CD8-positive, alpha-beta memory T cell (primary cell): ENCODE measurements at regions not wholly inside any gene's neighbourhood (a gene's known extent, or its start where the extent isn't known, plus 50 kb on each side); places are given as distances from the start of the nearest gene placed in this dataset.
"Not testable (repeated sequence)": the region's sequence is repeated elsewhere in the genome, so short reads cannot be mapped to it uniquely, and the experiment has no call there.

ENCODE experiments used
- CTCF ChIA-PET: fragments of 350-600 bp; sonication (Branson Sonifier 250); formaldehyde crosslinking; loops from one replicate; lab custom pipeline; 2021; ENCODE audit warnings: antibody characterized with exemption; lab: Charles Lee
- POLR2A ChIA-PET: fragments of 350-600 bp; sonication (Branson Sonifier 250); formaldehyde crosslinking; loops from one replicate; lab custom pipeline; 2021; ENCODE audit warnings: antibody characterized with exemption; lab: Charles Lee
- DNase-seq, 5 donors: peaks; one replicate each; pipeline versions ENCODE4 v3.0.0 to v3.0.0-alpha.2; 2020 to 2022; ENCODE audit warnings: mixed read lengths in 1 of 5
- H3K27ac ChIP-seq: one replicate; pipeline ENCODE4 v1.7.0; 2013; ENCODE audit warnings: low read depth, mild to moderate bottlenecking, low read length, moderate library complexity
- H3K27me3 ChIP-seq: 2 replicates; pipeline ENCODE4 v1.7.0; 2013; ENCODE audit warnings: low read length, mild to moderate bottlenecking; ENCODE audit not compliant: insufficient read depth, poor library complexity, severe bottlenecking
- H3K36me3 ChIP-seq: 2 replicates; pipeline ENCODE4 v1.7.0; 2013; ENCODE audit warnings: mild to moderate bottlenecking, low read length, moderate library complexity; ENCODE audit not compliant: insufficient read depth
- H3K4me1 ChIP-seq: 2 replicates; pipeline ENCODE4 v1.7.0; 2013; ENCODE audit warnings: mild to moderate bottlenecking, low read length, moderate library complexity; ENCODE audit not compliant: insufficient read depth
- H3K4me3 ChIP-seq: 2 replicates; pipeline ENCODE4 v1.7.0; 2013; ENCODE audit warnings: mild to moderate bottlenecking, low read length
- H3K9me3 ChIP-seq: 2 replicates; pipeline ENCODE4 v1.7.0; 2013; ENCODE audit warnings: mild to moderate bottlenecking, low read length
- H3K27ac Mint-ChIP-seq, 8 donors: one replicate each; pipeline ENCODE4 v1.8.0; 2020 to 2021; ENCODE audit warnings: mixed read lengths in 8 of 8, mild to moderate bottlenecking in 6 of 8, inconsistent platforms in 3 of 8, moderate library complexity in 3 of 8
- H3K27me3 Mint-ChIP-seq, 2 donors: one replicate each; pipeline ENCODE4 v1.8.0; 2020 to 2021; ENCODE audit warnings: mixed read lengths in 2 of 2, mild to moderate bottlenecking in 1 of 2, moderate library complexity in 1 of 2
- H3K36me3 Mint-ChIP-seq, 3 donors: one replicate each; pipeline ENCODE4 v1.8.0; 2020 to 2021; ENCODE audit warnings: mixed read lengths in 3 of 3, inconsistent platforms in 1 of 3, mild to moderate bottlenecking in 1 of 3
- H3K4me1 Mint-ChIP-seq, 3 donors: one replicate each; pipeline ENCODE4 v1.8.0; 2020 to 2021; ENCODE audit warnings: mixed read lengths in 3 of 3, inconsistent platforms in 1 of 3, mild to moderate bottlenecking in 1 of 3
- H3K4me3 Mint-ChIP-seq, 7 donors: one replicate each; pipeline ENCODE4 v1.8.0; 2020 to 2021; ENCODE audit warnings: mixed read lengths in 7 of 7, mild to moderate bottlenecking in 6 of 7, moderate library complexity in 4 of 7, inconsistent platforms in 2 of 7
- H3K9me3 Mint-ChIP-seq, 5 donors: one replicate each; pipeline ENCODE4 v1.8.0; 2020 to 2022; ENCODE audit warnings: mixed read lengths in 5 of 5, mild to moderate bottlenecking in 3 of 5, moderate library complexity in 2 of 5, inconsistent platforms in 1 of 5

- H3K27me3 Mint-ChIP-seq, CTCF ChIA-PET, H3K27ac ChIP-seq, H3K4me3 Mint-ChIP-seq, H3K36me3 Mint-ChIP-seq, H3K27ac Mint-ChIP-seq, POLR2A ChIA-PET, H3K9me3 ChIP-seq, H3K4me1 Mint-ChIP-seq, H3K9me3 Mint-ChIP-seq, H3K36me3 ChIP-seq, H3K27me3 ChIP-seq, DNase-seq, H3K4me3 ChIP-seq, H3K4me1 ChIP-seq: not testable (repeated sequence)
Observed at GRCh38 chr5:99562937-99563627, 634.3 kb upstream of the CHD1 start.

- H3K9me3 Mint-ChIP-seq, result peaks cover 0 to 9% (median 0%) of the 10 kb centered on the region in 5 donors
- ChIA-PET CTCF (no interaction called here), POLR2A (no interaction called here)
- no peak overlapping the region for H3K4me3 Mint-ChIP-seq
- Histone ChIP-seq H3K4me1 (no peaks in the 10 kb centered on the region), H3K27me3 (no peaks in the 10 kb centered on the region), H3K9me3 (no peaks in the 10 kb centered on the region), H3K27ac (no peak overlapping the region), H3K36me3 (no peaks in the 10 kb centered on the region), H3K4me3 (no peak overlapping the region)
- H3K36me3 Mint-ChIP-seq, result no peaks in the 10 kb centered on the region
- H3K27me3 Mint-ChIP-seq, result no peaks in the 10 kb centered on the region
- DNase-seq, result no peak
- H3K27ac Mint-ChIP-seq, result no peak overlapping the region
- no peaks in the 10 kb centered on the region for H3K4me1 Mint-ChIP-seq
Observed at GRCh38 chr5:99553211-99553810, 624.5 kb upstream of the CHD1 start.

- ChIA-PET CTCF (no interaction called here), POLR2A (no interaction called here)
- peaks cover 0 to 5% (median 0%) of the 10 kb centered on the region in 5 donors for H3K9me3 Mint-ChIP-seq
- Histone ChIP-seq H3K4me1 (no peaks in the 10 kb centered on the region), H3K9me3 (no peaks in the 10 kb centered on the region), H3K36me3 (no peaks in the 10 kb centered on the region), H3K27ac (no peak overlapping the region), H3K27me3 (no peaks in the 10 kb centered on the region), H3K4me3 (no peak overlapping the region)
- no peaks in the 10 kb centered on the region for H3K36me3 Mint-ChIP-seq
- no peaks in the 10 kb centered on the region for H3K27me3 Mint-ChIP-seq
- H3K27ac Mint-ChIP-seq, result no peak overlapping the region
- no peak overlapping the region for H3K4me3 Mint-ChIP-seq
- no peaks in the 10 kb centered on the region for H3K4me1 Mint-ChIP-seq
- no peak for DNase-seq
Observed at GRCh38 chr5:99544356-99544755, 615.5 kb upstream of the CHD1 start.

DNA sequence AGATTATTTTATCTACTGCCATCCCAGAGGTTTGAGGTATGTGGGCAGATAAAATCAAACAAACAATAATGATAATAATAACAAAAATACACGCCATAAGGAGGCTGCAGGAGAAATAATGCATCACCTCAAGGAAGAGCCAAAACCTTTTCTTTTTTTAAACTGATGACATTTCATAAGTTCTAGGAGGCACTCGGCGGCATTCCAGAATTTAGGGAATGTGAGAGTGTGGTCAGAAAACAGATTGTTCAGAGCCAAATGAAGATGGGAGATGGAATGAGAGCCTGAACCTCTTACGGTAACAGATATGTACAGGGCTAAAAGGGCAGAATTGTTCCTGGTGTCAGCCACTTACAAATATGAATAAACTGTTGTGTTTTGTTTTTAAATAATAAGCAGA, 615.0 kb upstream of the CHD1 start:
- H3K4me3 ChIP-seq, result no peak overlapping the region
- no peak overlapping the region for H3K4me3 Mint-ChIP-seq
- H3K27me3 Mint-ChIP-seq, result no peaks in the 10 kb centered on the region
- DNase-seq, result no peak
- no peak overlapping the region for H3K27ac Mint-ChIP-seq
- H3K4me1 Mint-ChIP-seq, result no peaks in the 10 kb centered on the region
- no peaks in the 10 kb centered on the region for H3K4me1 ChIP-seq
- no peaks in the 10 kb centered on the region for H3K36me3 ChIP-seq
- H3K9me3 ChIP-seq, result no peaks in the 10 kb centered on the region
- CTCF ChIA-PET, result no interaction called here
- POLR2A ChIA-PET, result no interaction called here
- no peaks in the 10 kb centered on the region for H3K36me3 Mint-ChIP-seq
- H3K9me3 Mint-ChIP-seq, result peaks cover 0 to 5% (median 0%) of the 10 kb centered on the region in 5 donors
- no peaks in the 10 kb centered on the region for H3K27me3 ChIP-seq
- H3K27ac ChIP-seq, result no peak overlapping the region

DNA sequence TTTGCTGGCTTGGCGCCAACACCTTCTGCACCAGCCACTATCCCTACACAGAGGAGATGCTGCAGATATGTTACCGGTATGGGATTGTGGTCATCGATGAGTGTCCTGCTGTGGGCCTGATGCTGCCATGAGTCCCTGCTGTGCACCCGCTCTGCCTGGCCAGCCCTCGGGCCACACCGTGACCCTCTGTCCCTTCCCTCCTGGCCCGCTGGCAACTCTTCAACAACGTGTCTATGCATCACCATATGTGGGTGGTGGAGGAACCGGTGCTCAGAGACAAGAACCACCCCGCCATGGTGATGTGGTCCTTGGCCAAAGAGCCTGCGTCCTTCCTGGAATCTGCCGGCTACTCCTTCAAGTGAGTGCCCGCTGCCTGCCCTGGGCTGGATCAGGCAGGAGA, 605.4 kb upstream of the CHD1 start:
- H3K4me1 ChIP-seq, H3K27me3 ChIP-seq, H3K27ac ChIP-seq, CTCF ChIA-PET, H3K9me3 ChIP-seq, H3K4me1 Mint-ChIP-seq, H3K27me3 Mint-ChIP-seq, H3K36me3 ChIP-seq, H3K9me3 Mint-ChIP-seq, H3K36me3 Mint-ChIP-seq, H3K27ac Mint-ChIP-seq, H3K4me3 Mint-ChIP-seq, H3K4me3 ChIP-seq, DNase-seq: not testable (repeated sequence)
- POLR2A ChIA-PET, result interaction anchor here (0.6 kb wide), 1 partner anchor 157 kb away, joined by 3 read pairs; no protein-coding TSS in a partner anchor

DNA sequence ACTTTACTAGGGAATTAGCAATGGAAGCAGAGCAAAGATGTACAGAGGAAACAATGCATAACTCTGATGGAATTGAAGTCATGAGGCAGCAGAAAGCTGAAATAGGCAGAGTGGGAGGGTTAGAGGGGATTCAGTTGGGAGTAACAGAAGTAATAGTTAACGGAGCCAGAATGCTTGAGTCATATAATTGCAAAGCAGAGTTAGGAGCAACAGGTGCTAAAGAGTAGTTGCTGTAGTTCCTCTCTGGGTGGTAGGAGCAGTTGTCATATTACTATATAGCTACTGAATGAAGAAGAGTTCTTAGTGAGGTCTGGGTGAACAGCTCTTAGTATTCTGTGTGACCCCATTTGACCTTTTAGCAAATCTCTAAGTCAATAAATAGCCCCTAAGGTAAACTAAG, 592.9 kb upstream of the CHD1 start:
- H3K4me1 Mint-ChIP-seq, H3K9me3 Mint-ChIP-seq, H3K4me3 Mint-ChIP-seq, H3K27ac ChIP-seq, H3K9me3 ChIP-seq, H3K27ac Mint-ChIP-seq, H3K4me3 ChIP-seq, DNase-seq, H3K27me3 ChIP-seq, H3K36me3 Mint-ChIP-seq, H3K27me3 Mint-ChIP-seq, POLR2A ChIA-PET, H3K36me3 ChIP-seq, CTCF ChIA-PET, H3K4me1 ChIP-seq: not testable (repeated sequence)

GRCh38 chr5:99515864-99516490, 587.2 kb upstream of the CHD1 start:
- H3K36me3 ChIP-seq, H3K27ac ChIP-seq, H3K36me3 Mint-ChIP-seq, H3K9me3 Mint-ChIP-seq, POLR2A ChIA-PET, H3K27me3 Mint-ChIP-seq, H3K4me1 ChIP-seq, H3K4me3 ChIP-seq, H3K4me3 Mint-ChIP-seq, H3K27ac Mint-ChIP-seq, H3K4me1 Mint-ChIP-seq, DNase-seq, H3K9me3 ChIP-seq, CTCF ChIA-PET, H3K27me3 ChIP-seq: not testable (repeated sequence)

GRCh38 chr5:99510237-99510866, 581.5 kb upstream of the CHD1 start:
- H3K27ac ChIP-seq, H3K36me3 ChIP-seq, H3K36me3 Mint-ChIP-seq, H3K4me3 Mint-ChIP-seq, H3K4me1 Mint-ChIP-seq, H3K27ac Mint-ChIP-seq, H3K27me3 ChIP-seq, H3K4me1 ChIP-seq, CTCF ChIA-PET, H3K9me3 ChIP-seq, H3K27me3 Mint-ChIP-seq, DNase-seq, POLR2A ChIA-PET, H3K4me3 ChIP-seq: not testable (repeated sequence)
- peaks cover 0 to 11% (median 4%) of the 10 kb centered on the region in 5 donors for H3K9me3 Mint-ChIP-seq
